ENCODE measurements at regions not wholly inside any gene's neighbourhood (a gene's known extent, or its start where the extent isn't known, plus 50 kb on each side); places are given as distances from the start of the nearest gene placed in this dataset.

GRCh38 chr4:41413670-41414411, 124.1 kb upstream of the LIMCH1 start:
- TF ChIP-seq CTCF (IDR thresholded peaks at IDR 0.05) (no peak), POLR2A (IDR thresholded peaks at IDR 0.05) (no peak)

Measured in sigmoid colon (tissue), 3 donors.